HCT116 (cell line): ENCODE measurements at regions not wholly inside any gene's neighbourhood (a gene's known extent, or its start where the extent isn't known, plus 50 kb on each side); places are given as distances from the start of the nearest gene placed in this dataset.

Experiments used
- ATAC-seq: fragments of 200-7000 bp; cut with Tn5 transposase; 2 replicates; pipeline ENCODE4 v1.9.1; 2020; ENCODE audit warnings: mild to moderate bottlenecking, moderate library complexity
- BruUV-seq: library from RNA; stranded (reverse); fragments of 400-500 nt; replicated peaks from 2 replicates; lab custom pipeline; 2021; lab: Mats Ljungman, UMichigan
- CTCF ChIA-PET: fragments of 300-600 bp; sonication (Branson Sonifier 250); formaldehyde crosslinking; loops from one replicate; lab custom pipeline; 2021; ENCODE audit warnings: antibody characterized with exemption; lab: Charles Lee
- POLR2A ChIA-PET: fragments of 300-600, 350-600 bp; sonication (Branson Sonifier 250); formaldehyde crosslinking; loops from one replicate; lab custom pipeline; 2021; ENCODE audit warnings: antibody characterized with exemption; lab: Charles Lee
- RAD21 ChIA-PET, 2 experiments: fragments of 300-600 bp; sonication (Branson Sonifier 250); formaldehyde crosslinking; loops; one replicate each; lab custom pipeline; 2023; ENCODE audit warnings: low total read pairs in 2 of 2; ENCODE audit not compliant: uncharacterized antibody in 2 of 2, unreplicated experiment in 2 of 2, low non-redundant PET in 1 of 2; lab: Charles Lee
- DNase-seq: peaks from one replicate; pipeline ENCODE4 v3.0.0-alpha.2; 2010; ENCODE audit warnings: low read depth, low spot score
- H2AFZ ChIP-seq: fragments of 200-600 bp; shearing (Covaris generic), sonication (generic); 2 replicates; pipeline ENCODE4 v1.6.1; 2017; ENCODE audit warnings: low read depth, mixed run types, mixed read lengths, antibody characterized with exemption, low read length; ENCODE audit not compliant: poor library complexity, severe bottlenecking
- H3K27ac ChIP-seq: 2 replicates; pipeline ENCODE4 v1.5.1; 2012; ENCODE audit warnings: low read depth, low read length
- H3K27me3 ChIP-seq: fragments of 200-600 bp; sonication (generic); 2 replicates; pipeline ENCODE4 v1.6.1; 2016; ENCODE audit warnings: mixed run types, low read length, mixed read lengths; ENCODE audit not compliant: insufficient read depth
- H3K36me3 ChIP-seq, 2 experiments: fragments of 200-500 bp in 1 of 2; fragments of 200-600 bp in 1 of 2; sonication (Bioruptor generic) in 1 of 2; sonication (generic) in 1 of 2; 2 replicates each; pipeline versions ENCODE4 v1.5.1 to v1.6.1; 2014 to 2016; ENCODE audit warnings: low read length in 2 of 2, inconsistent platforms in 1 of 2, mixed read lengths in 1 of 2, mixed run types in 1 of 2; ENCODE audit not compliant: insufficient read depth in 2 of 2, control insufficient read depth in 1 of 2
- H3K4me1 ChIP-seq, 2 experiments: fragments of 200-600 bp in 1 of 2; sonication (generic) in 1 of 2; 2 replicates each; pipeline versions ENCODE4 v1.5.1 to v1.6.1; 2012 to 2017; ENCODE audit warnings: low read length in 2 of 2, inconsistent platforms in 1 of 2, mild to moderate bottlenecking in 1 of 2, mixed read lengths in 1 of 2, mixed run types in 1 of 2, moderate library complexity in 1 of 2; ENCODE audit not compliant: insufficient read depth in 2 of 2, control insufficient read depth in 1 of 2
- H3K4me2 ChIP-seq: fragments of 200-600 bp; sonication (generic); 2 replicates; pipeline ENCODE4 v1.6.1; 2017; ENCODE audit warnings: mixed run types, low read length, mixed read lengths
- H3K4me3 ChIP-seq, 2 experiments: fragments of 200-600 bp in 1 of 2; sonication (generic) in 1 of 2; replicated peaks in 1 of 2; 2 replicates each; pipeline ENCODE4 v1.5.1; 2011 to 2016; ENCODE audit warnings: low read length in 2 of 2, control low read depth in 1 of 2, low read depth in 1 of 2, mild to moderate bottlenecking in 1 of 2, mixed read lengths in 1 of 2, mixed run types in 1 of 2
- H3K79me2 ChIP-seq: fragments of 200-600 bp; sonication (generic); 2 replicates; pipeline ENCODE4 v1.6.1; 2017; ENCODE audit warnings: mild to moderate bottlenecking, mixed run types, low read length, moderate library complexity, mixed read lengths; ENCODE audit not compliant: insufficient read depth
- H3K9ac ChIP-seq: fragments of 200-600 bp; sonication (generic); 2 replicates; pipeline ENCODE4 v1.6.1; 2016; ENCODE audit warnings: low read length, mixed read lengths
- H3K9me2 ChIP-seq: fragments of 200-600 bp; sonication (generic), shearing (Covaris generic); 2 replicates; pipeline ENCODE4 v1.6.1; 2017; ENCODE audit warnings: mixed run types, mild to moderate bottlenecking, moderate library complexity; ENCODE audit not compliant: insufficient read depth
- H3K9me3 ChIP-seq, 2 experiments: fragments of 200-500 bp in 1 of 2; fragments of 200-600 bp in 1 of 2; sonication (Bioruptor generic) in 1 of 2; sonication (generic) in 1 of 2; 2 replicates each; pipeline ENCODE4 v1.6.1; 2014 to 2017; ENCODE audit warnings: low read length in 2 of 2, mixed read lengths in 2 of 2, inconsistent platforms in 1 of 2, low read depth in 1 of 2, mild to moderate bottlenecking in 1 of 2, mixed run types in 1 of 2, moderate library complexity in 1 of 2; ENCODE audit not compliant: control insufficient read depth in 1 of 2, insufficient read depth in 1 of 2
- H4K20me1 ChIP-seq: fragments of 200-600 bp; sonication (generic), shearing (Covaris generic); 2 replicates; pipeline ENCODE4 v1.6.1; 2017; ENCODE audit warnings: mixed run types, mild to moderate bottlenecking, moderate library complexity; ENCODE audit not compliant: insufficient read depth
- CBX3 ChIP-seq: IDR thresholded peaks from 2 replicates; pipeline ENCODE4 v1.6.1; 2012; ENCODE audit warnings: low read depth
- CEBPB ChIP-seq: IDR thresholded peaks from 2 replicates; pipeline ENCODE4 v1.6.1; 2012; ENCODE audit warnings: low read depth
- CTCF ChIP-seq, 3 experiments: fragments of 200-600 bp in 1 of 3; sonication (generic) in 1 of 3; IDR thresholded peaks in 2 of 3; conservative IDR thresholded peaks in 1 of 3; 2 replicates each; pipeline ENCODE4 v1.5.1; 2012 to 2017; ENCODE audit warnings: low read depth in 2 of 3, low read length in 2 of 3, antibody characterized with exemption in 1 of 3, borderline replicate concordance in 1 of 3, control low read depth in 1 of 3, mild to moderate bottlenecking in 1 of 3, mixed read lengths in 1 of 3, mixed run types in 1 of 3, moderate library complexity in 1 of 3; ENCODE audit not compliant: insufficient read depth in 1 of 3
- ELF1 ChIP-seq: IDR thresholded peaks from 2 replicates; pipeline ENCODE4 v1.6.1; 2012; ENCODE audit warnings: low read depth, borderline replicate concordance
- EZH2 ChIP-seq: fragments of 200-600 bp; sonication (generic); IDR thresholded peaks from 2 replicates; pipeline ENCODE4 v1.6.1; 2017; ENCODE audit warnings: antibody characterized with exemption, mixed run types
- EZH2phosphoT487 ChIP-seq: fragments of 200-600 bp; IDR thresholded peaks from 2 replicates; pipeline ENCODE4 v1.6.1; 2018; ENCODE audit warnings: antibody characterized with exemption, borderline replicate concordance
- FOSL1 ChIP-seq: IDR thresholded peaks from 2 replicates; pipeline ENCODE4 v1.6.1; 2012; ENCODE audit warnings: low read depth
- POLR2AphosphoS5 ChIP-seq: IDR thresholded peaks from 2 replicates; pipeline ENCODE4 v1.6.1; 2011; ENCODE audit warnings: mild to moderate bottlenecking, low read depth, low read length, moderate library complexity
- SIN3A ChIP-seq: IDR thresholded peaks from 2 replicates; pipeline ENCODE4 v1.6.1; 2012; ENCODE audit warnings: low read depth
- SP1 ChIP-seq: IDR thresholded peaks from 2 replicates; pipeline ENCODE4 v1.6.1; 2012; ENCODE audit warnings: low read depth
- SRF ChIP-seq: IDR thresholded peaks from 2 replicates; pipeline ENCODE4 v1.6.1; 2012; ENCODE audit warnings: low read depth
- YY1 ChIP-seq: IDR thresholded peaks from 2 replicates; pipeline ENCODE4 v1.6.1; 2011; ENCODE audit warnings: low read length, low read depth, moderate library complexity, mild to moderate bottlenecking; ENCODE audit not compliant: insufficient replicate concordance; ENCODE audit errors: extremely low read depth
- ZNF274 ChIP-seq: fragments of 200-500 bp; sonication (Bioruptor generic); IDR thresholded peaks from 2 replicates; pipeline ENCODE4 v1.6.1; 2014; ENCODE audit warnings: mild to moderate bottlenecking, low read depth, low read length, inconsistent platforms
- intact Hi-C: fragments of 100-400 bp; cut with micrococcal nuclease; formaldehyde crosslinking; loops from 2 replicates; pipeline ENCODE4 v1.10.0; 2022
- TF ChIP-seq, protein P1 (sequence below): IDR thresholded peaks from 2 replicates; pipeline ENCODE4 v1.6.1; 2012
- TF ChIP-seq, protein P2 (sequence below): IDR thresholded peaks from 2 replicates; pipeline ENCODE4 v1.6.1; 2012; ENCODE audit warnings: low read depth
- TF ChIP-seq, protein P3 (sequence below): IDR thresholded peaks from 2 replicates; pipeline ENCODE4 v1.6.1; 2012

DNA sequence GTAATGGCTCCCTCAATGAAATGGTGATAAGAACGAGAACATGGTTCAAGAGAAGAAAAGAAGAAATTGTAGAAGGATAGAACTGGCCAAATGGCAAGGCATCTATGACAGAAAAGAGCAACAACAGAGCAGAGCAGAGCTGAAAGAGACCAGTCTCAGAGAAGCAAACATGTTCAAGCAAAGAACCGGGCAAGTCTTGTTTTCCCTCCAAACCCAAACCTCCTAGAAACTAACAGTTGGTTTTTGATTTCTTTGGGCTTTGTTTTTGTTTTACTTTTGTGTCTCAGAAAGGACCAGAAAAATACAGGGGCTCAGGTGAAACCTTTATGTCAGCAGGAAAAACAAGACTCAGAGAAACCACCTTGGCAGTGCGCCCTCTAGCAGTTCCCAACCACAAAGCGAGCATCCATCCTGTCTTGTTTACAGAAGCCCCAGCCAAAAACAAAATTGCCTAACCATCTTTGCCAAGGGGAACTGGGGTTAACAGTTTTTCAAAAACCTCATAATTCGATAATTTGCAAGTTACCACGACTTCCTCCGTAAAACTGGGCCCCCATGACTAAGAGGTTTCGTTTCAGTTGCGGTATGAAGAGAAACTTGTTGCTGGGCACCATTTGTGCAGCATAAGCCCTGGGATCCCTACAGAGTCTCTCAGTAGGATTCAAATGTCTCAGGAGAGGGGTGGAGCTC is 159.2 kb upstream of the SLC24A5 start:
- Histone ChIP-seq H3K79me2 (no peaks in the 10 kb centered on the region), H3K36me3 (no peaks in the 10 kb centered on the region), H3K9ac (no peak overlapping the region), H3K4me2 (no peak overlapping the region), H3K4me3 (no peak overlapping the region), H2AFZ (no peak overlapping the region), H4K20me1 (no peaks in the 10 kb centered on the region), H3K9me3 (peaks cover 5 to 19% of the 10 kb centered on the region in 2 experiments; a peak in 2 of 4 replicates), H3K4me1 (no peaks in the 10 kb centered on the region), H3K9me2 (no peaks in the 10 kb centered on the region), H3K27me3 (no peaks in the 10 kb centered on the region), H3K27ac (no peak overlapping the region)
- intact Hi-C loops = no loop called here
- ChIA-PET POLR2A (no interaction called here), RAD21 (no interaction called here), CTCF (no interaction called here)
- TF ChIP-seq YY1 = no peak
- TF ChIP-seq CBX3 = no peak
- TF ChIP-seq ZNF274 = no peak
- TF ChIP-seq ELF1 = no peak
- TF ChIP-seq, protein P1, sequence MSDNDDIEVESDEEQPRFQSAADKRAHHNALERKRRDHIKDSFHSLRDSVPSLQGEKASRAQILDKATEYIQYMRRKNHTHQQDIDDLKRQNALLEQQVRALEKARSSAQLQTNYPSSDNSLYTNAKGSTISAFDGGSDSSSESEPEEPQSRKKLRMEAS = no peak
- no peak for TF ChIP-seq CEBPB
- TF ChIP-seq SRF = no peak
- no peak for TF ChIP-seq FOSL1
- no peak for TF ChIP-seq EZH2
- TF ChIP-seq CTCF (IDR thresholded peaks at IDR 0.05 in 2 of 3, conservative IDR thresholded peaks at IDR 0.05 in 1 of 3; ENCODE audit: borderline replicate concordance in 1 of 3, insufficient read depth in 1 of 3, low read depth in 2 of 3, low read length in 2 of 3) = no peak
- TF ChIP-seq, protein P2, sequence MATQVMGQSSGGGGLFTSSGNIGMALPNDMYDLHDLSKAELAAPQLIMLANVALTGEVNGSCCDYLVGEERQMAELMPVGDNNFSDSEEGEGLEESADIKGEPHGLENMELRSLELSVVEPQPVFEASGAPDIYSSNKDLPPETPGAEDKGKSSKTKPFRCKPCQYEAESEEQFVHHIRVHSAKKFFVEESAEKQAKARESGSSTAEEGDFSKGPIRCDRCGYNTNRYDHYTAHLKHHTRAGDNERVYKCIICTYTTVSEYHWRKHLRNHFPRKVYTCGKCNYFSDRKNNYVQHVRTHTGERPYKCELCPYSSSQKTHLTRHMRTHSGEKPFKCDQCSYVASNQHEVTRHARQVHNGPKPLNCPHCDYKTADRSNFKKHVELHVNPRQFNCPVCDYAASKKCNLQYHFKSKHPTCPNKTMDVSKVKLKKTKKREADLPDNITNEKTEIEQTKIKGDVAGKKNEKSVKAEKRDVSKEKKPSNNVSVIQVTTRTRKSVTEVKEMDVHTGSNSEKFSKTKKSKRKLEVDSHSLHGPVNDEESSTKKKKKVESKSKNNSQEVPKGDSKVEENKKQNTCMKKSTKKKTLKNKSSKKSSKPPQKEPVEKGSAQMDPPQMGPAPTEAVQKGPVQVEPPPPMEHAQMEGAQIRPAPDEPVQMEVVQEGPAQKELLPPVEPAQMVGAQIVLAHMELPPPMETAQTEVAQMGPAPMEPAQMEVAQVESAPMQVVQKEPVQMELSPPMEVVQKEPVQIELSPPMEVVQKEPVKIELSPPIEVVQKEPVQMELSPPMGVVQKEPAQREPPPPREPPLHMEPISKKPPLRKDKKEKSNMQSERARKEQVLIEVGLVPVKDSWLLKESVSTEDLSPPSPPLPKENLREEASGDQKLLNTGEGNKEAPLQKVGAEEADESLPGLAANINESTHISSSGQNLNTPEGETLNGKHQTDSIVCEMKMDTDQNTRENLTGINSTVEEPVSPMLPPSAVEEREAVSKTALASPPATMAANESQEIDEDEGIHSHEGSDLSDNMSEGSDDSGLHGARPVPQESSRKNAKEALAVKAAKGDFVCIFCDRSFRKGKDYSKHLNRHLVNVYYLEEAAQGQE = no peak
- TF ChIP-seq EZH2phosphoT487 = no peak
- TF ChIP-seq SP1 = no peak
- TF ChIP-seq, protein P3, sequence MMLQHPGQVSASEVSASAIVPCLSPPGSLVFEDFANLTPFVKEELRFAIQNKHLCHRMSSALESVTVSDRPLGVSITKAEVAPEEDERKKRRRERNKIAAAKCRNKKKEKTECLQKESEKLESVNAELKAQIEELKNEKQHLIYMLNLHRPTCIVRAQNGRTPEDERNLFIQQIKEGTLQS = no peak
- TF ChIP-seq SIN3A = no peak
- TF ChIP-seq POLR2AphosphoS5 = no peak
- DNase-seq = no peak
- no peak for ATAC-seq
- BruUV-seq = no TSS peak
